NCI-H146 treated with DMSO at 0.1 percent for 48 hours (cell line): ENCODE measurements at regions not wholly inside any gene's neighbourhood (a gene's known extent, or its start where the extent isn't known, plus 50 kb on each side); places are given as distances from the start of the nearest gene placed in this dataset.
"Not testable (repeated sequence)": the region's sequence is repeated elsewhere in the genome, so short reads cannot be mapped to it uniquely, and the experiment has no call there.

Source experiments
- DNase-seq: peaks from one replicate; lab custom pipeline; 2025; ENCODE audit not compliant: unreplicated experiment; lab: John Stamatoyannopoulos, UW

- DNase-seq: peak; percentile 99
Measured at GRCh38 chr18:58805467-58806187, 59.0 kb upstream of the ZNF532 start.

GRCh38 chr18:58806826-58807714 lies 57.6 kb upstream of the ZNF532 start:
- no peak for DNase-seq

- no peak for DNase-seq
Measured at GRCh38 chr18:58807766-58808165, 56.9 kb upstream of the ZNF532 start.

- no peak for DNase-seq
Measured at GRCh38 chr18:58808349-58808748, 56.3 kb upstream of the ZNF532 start.

- not testable (repeated sequence) for DNase-seq
Measured at GRCh38 chr18:58811859-58812258, 52.8 kb upstream of the ZNF532 start.

- DNase-seq: no peak
Measured at GRCh38 chr18:58813105-58813504, 51.6 kb upstream of the ZNF532 start.

- no peak for DNase-seq
Measured at GRCh38 chr18:58813561-58814225, 51.0 kb upstream of the ZNF532 start.

GRCh38 chr18:58814317-58814716 lies 50.4 kb upstream of the ZNF532 start:
- no peak for DNase-seq
